HL-60 (cell line): ENCODE measurements at regions not wholly inside any gene's neighbourhood (a gene's known extent, or its start where the extent isn't known, plus 50 kb on each side); places are given as distances from the start of the nearest gene placed in this dataset.

Experiments
- DNase-seq, 2 experiments: peaks; one replicate each; pipeline ENCODE4 v3.0.0-alpha.2; 2010 to 2020; ENCODE audit warnings: low read depth in 1 of 2, low spot score in 1 of 2
- H3K27ac ChIP-seq: fragments of 250-450 bp; sonication (Bioruptor Pico); replicated peaks from 2 replicates; pipeline ENCODE4 v1.5.1; 2020; ENCODE audit warnings: mild to moderate bottlenecking, moderate library complexity
- H3K27me3 ChIP-seq: fragments of 250-450 bp; sonication (Bioruptor Pico); 2 replicates; pipeline ENCODE4 v1.5.1; 2021; ENCODE audit warnings: mild to moderate bottlenecking, moderate library complexity; ENCODE audit not compliant: insufficient read depth, poor library complexity, severe bottlenecking
- H3K4me3 ChIP-seq: replicated peaks from 2 replicates; pipeline ENCODE4 v1.5.1; 2011; ENCODE audit warnings: mild to moderate bottlenecking, control low read depth, low read length; ENCODE audit not compliant: insufficient read depth
- CTCF ChIP-seq: IDR thresholded peaks from one replicate; pipeline ENCODE4 v1.5.1; 2011; ENCODE audit warnings: low read length, control low read depth, inconsistent platforms; ENCODE audit not compliant: insufficient read depth
- GABPA ChIP-seq: IDR thresholded peaks from 2 replicates; pipeline ENCODE4 v1.6.1; 2012; ENCODE audit warnings: low read depth
- POLR2AphosphoS5 ChIP-seq: IDR thresholded peaks from 2 replicates; pipeline ENCODE4 v1.6.1; 2012; ENCODE audit warnings: low read depth
- SPI1 ChIP-seq: IDR thresholded peaks from 2 replicates; pipeline ENCODE4 v1.6.1; 2012; ENCODE audit warnings: low read depth, mild to moderate bottlenecking, borderline replicate concordance
- TF ChIP-seq, protein P1 (sequence below): IDR thresholded peaks from 2 replicates; pipeline ENCODE4 v1.6.1; 2012; ENCODE audit warnings: low read depth; ENCODE audit not compliant: insufficient replicate concordance

- Histone ChIP-seq H3K4me3 (no peak overlapping the region), H3K27ac (no peak overlapping the region), H3K27me3 (no peaks in the 10 kb centered on the region)
- no peak for DNase-seq
- TF ChIP-seq, protein P1, sequence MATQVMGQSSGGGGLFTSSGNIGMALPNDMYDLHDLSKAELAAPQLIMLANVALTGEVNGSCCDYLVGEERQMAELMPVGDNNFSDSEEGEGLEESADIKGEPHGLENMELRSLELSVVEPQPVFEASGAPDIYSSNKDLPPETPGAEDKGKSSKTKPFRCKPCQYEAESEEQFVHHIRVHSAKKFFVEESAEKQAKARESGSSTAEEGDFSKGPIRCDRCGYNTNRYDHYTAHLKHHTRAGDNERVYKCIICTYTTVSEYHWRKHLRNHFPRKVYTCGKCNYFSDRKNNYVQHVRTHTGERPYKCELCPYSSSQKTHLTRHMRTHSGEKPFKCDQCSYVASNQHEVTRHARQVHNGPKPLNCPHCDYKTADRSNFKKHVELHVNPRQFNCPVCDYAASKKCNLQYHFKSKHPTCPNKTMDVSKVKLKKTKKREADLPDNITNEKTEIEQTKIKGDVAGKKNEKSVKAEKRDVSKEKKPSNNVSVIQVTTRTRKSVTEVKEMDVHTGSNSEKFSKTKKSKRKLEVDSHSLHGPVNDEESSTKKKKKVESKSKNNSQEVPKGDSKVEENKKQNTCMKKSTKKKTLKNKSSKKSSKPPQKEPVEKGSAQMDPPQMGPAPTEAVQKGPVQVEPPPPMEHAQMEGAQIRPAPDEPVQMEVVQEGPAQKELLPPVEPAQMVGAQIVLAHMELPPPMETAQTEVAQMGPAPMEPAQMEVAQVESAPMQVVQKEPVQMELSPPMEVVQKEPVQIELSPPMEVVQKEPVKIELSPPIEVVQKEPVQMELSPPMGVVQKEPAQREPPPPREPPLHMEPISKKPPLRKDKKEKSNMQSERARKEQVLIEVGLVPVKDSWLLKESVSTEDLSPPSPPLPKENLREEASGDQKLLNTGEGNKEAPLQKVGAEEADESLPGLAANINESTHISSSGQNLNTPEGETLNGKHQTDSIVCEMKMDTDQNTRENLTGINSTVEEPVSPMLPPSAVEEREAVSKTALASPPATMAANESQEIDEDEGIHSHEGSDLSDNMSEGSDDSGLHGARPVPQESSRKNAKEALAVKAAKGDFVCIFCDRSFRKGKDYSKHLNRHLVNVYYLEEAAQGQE: no peak
- no peak for TF ChIP-seq SPI1
- TF ChIP-seq CTCF: no peak
- TF ChIP-seq POLR2AphosphoS5: no peak
- no peak for TF ChIP-seq GABPA
These were observed 93.9 kb downstream of the CDC7 start for GRCh38 chr1:91594383-91595055.

GRCh38 chr1:91596474-91596873 is 95.8 kb downstream of the CDC7 start:
- no peak for DNase-seq
- Histone ChIP-seq H3K4me3 (no peak overlapping the region), H3K27me3 (no peaks in the 10 kb centered on the region), H3K27ac (no peak overlapping the region)
- TF ChIP-seq GABPA: no peak
- TF ChIP-seq CTCF: no peak

GRCh38 chr1:91597215-91597614 is 96.6 kb downstream of the CDC7 start:
- no peak overlapping the region for H3K27ac ChIP-seq
- no peaks in the 10 kb centered on the region for H3K27me3 ChIP-seq
- no peak overlapping the region for H3K4me3 ChIP-seq
- DNase-seq: no peak
- TF ChIP-seq POLR2AphosphoS5 (no peak), GABPA (no peak), CTCF (no peak)
- TF ChIP-seq, protein P1: no peak
